ENCODE measurements at regions not wholly inside any gene's neighbourhood (a gene's known extent, or its start where the extent isn't known, plus 50 kb on each side); places are given as distances from the start of the nearest gene placed in this dataset.

DNA sequence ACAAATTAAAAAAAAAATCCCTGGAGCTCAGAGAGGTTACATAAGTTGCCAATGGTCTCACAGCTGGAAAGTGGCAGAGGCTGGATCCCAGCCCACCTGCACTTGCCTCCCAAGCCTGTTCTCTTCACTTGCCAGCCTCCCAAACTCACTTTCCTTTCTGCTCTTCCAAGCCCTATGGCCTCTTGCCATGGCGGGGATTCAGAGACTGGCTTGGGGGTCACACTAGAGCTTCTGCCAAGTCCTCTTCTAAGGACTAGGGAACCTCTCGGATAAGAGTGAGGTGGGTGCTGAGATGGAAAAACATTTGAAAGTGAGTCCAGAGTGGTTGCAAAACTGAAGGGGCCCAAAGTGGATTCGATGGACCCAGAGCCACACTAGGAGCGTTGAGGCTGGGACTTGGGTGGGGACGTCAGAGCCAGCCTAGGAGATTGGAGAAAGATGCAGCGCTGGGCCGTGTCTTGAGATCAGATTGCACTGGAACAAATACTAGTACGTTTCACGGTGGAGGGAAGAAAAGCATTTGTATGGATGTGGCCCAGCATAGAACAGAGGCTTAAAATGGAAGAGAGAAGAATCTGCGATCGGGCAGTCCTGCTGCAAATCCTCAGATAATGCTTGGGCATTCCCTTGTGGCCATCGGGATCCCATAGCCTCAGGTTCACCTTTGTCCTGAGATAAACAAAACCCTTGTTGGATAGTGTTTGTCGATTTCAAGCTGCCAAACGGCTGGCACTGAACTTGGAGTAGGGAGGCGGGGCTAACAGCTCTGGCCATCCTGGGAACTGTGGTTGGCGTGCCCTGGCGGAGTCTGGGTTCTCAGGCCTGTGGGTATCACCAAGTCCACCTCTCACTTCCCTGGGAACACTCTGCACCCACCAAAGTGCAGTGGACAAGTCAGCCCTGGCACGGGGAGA is 84.8 kb downstream of the ING1 start:
- DNase-seq (ENCODE audit: low spot score) = no peak
- Histone ChIP-seq H3K27ac (ENCODE audit: low read depth in 1 of 2, low read length in 2 of 2) (no peak overlapping the region), H3K9me3 (ENCODE audit: control insufficient read depth in 4 of 4, low read length in 3 of 4) (peaks cover 0 to 2% (median under 1%) of the 10 kb centered on the region in 4 donors), H3K27me3 (ENCODE audit: control insufficient read depth in 4 of 4, insufficient read depth in 4 of 4, low read length in 3 of 4) (no peaks in the 10 kb centered on the region), H3K36me3 (ENCODE audit: control insufficient read depth in 4 of 4, insufficient read depth in 3 of 4, low read depth in 1 of 4, low read length in 3 of 4) (no peaks in the 10 kb centered on the region), H3K4me1 (ENCODE audit: control insufficient read depth in 4 of 4, insufficient read depth in 4 of 4, low read length in 3 of 4) (peaks cover 2 to 13% (median 7%) of the 10 kb centered on the region in 4 donors), H3K4me3 (ENCODE audit: low read depth in 1 of 3, low read length in 3 of 3) (no peak overlapping the region), H3K9ac (ENCODE audit: low read depth in 1 of 2, low read length in 2 of 2) (no peak overlapping the region)
- 58% methylated on average over 18 of the region's 18 CpGs for WGBS
- TF ChIP-seq GABPA (IDR thresholded peaks at IDR 0.05 in 1 of 2, conservative IDR thresholded peaks at IDR 0.05 in 1 of 2) = no peak
- TF ChIP-seq RXRA (IDR thresholded peaks at IDR 0.05) = peak; percentile 85 to 91
- no peak for TF ChIP-seq HNF4G (IDR thresholded peaks at IDR 0.05)
- TF ChIP-seq YY1 (IDR thresholded peaks at IDR 0.05) = no peak
- TF ChIP-seq, protein P1, sequence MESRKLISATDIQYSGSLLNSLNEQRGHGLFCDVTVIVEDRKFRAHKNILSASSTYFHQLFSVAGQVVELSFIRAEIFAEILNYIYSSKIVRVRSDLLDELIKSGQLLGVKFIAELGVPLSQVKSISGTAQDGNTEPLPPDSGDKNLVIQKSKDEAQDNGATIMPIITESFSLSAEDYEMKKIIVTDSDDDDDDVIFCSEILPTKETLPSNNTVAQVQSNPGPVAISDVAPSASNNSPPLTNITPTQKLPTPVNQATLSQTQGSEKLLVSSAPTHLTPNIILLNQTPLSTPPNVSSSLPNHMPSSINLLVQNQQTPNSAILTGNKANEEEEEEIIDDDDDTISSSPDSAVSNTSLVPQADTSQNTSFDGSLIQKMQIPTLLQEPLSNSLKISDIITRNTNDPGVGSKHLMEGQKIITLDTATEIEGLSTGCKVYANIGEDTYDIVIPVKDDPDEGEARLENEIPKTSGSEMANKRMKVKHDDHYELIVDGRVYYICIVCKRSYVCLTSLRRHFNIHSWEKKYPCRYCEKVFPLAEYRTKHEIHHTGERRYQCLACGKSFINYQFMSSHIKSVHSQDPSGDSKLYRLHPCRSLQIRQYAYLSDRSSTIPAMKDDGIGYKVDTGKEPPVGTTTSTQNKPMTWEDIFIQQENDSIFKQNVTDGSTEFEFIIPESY (IDR thresholded peaks at IDR 0.05) = no peak
- TF ChIP-seq, protein P2, sequence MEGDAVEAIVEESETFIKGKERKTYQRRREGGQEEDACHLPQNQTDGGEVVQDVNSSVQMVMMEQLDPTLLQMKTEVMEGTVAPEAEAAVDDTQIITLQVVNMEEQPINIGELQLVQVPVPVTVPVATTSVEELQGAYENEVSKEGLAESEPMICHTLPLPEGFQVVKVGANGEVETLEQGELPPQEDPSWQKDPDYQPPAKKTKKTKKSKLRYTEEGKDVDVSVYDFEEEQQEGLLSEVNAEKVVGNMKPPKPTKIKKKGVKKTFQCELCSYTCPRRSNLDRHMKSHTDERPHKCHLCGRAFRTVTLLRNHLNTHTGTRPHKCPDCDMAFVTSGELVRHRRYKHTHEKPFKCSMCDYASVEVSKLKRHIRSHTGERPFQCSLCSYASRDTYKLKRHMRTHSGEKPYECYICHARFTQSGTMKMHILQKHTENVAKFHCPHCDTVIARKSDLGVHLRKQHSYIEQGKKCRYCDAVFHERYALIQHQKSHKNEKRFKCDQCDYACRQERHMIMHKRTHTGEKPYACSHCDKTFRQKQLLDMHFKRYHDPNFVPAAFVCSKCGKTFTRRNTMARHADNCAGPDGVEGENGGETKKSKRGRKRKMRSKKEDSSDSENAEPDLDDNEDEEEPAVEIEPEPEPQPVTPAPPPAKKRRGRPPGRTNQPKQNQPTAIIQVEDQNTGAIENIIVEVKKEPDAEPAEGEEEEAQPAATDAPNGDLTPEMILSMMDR (IDR thresholded peaks at IDR 0.05; ENCODE audit: low read depth, low read length, missing input control) = peak; percentile 4
- TF ChIP-seq, protein P3, sequence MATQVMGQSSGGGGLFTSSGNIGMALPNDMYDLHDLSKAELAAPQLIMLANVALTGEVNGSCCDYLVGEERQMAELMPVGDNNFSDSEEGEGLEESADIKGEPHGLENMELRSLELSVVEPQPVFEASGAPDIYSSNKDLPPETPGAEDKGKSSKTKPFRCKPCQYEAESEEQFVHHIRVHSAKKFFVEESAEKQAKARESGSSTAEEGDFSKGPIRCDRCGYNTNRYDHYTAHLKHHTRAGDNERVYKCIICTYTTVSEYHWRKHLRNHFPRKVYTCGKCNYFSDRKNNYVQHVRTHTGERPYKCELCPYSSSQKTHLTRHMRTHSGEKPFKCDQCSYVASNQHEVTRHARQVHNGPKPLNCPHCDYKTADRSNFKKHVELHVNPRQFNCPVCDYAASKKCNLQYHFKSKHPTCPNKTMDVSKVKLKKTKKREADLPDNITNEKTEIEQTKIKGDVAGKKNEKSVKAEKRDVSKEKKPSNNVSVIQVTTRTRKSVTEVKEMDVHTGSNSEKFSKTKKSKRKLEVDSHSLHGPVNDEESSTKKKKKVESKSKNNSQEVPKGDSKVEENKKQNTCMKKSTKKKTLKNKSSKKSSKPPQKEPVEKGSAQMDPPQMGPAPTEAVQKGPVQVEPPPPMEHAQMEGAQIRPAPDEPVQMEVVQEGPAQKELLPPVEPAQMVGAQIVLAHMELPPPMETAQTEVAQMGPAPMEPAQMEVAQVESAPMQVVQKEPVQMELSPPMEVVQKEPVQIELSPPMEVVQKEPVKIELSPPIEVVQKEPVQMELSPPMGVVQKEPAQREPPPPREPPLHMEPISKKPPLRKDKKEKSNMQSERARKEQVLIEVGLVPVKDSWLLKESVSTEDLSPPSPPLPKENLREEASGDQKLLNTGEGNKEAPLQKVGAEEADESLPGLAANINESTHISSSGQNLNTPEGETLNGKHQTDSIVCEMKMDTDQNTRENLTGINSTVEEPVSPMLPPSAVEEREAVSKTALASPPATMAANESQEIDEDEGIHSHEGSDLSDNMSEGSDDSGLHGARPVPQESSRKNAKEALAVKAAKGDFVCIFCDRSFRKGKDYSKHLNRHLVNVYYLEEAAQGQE (IDR thresholded peaks at IDR 0.05) = no peak
- no peak for TF ChIP-seq EGR1 (IDR thresholded peaks at IDR 0.05; ENCODE audit: low read depth in 2 of 2)
- no peak for TF ChIP-seq FOXA1 (IDR thresholded peaks at IDR 0.05)
- TF ChIP-seq, protein P4, sequence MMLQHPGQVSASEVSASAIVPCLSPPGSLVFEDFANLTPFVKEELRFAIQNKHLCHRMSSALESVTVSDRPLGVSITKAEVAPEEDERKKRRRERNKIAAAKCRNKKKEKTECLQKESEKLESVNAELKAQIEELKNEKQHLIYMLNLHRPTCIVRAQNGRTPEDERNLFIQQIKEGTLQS (IDR thresholded peaks at IDR 0.05) = no peak
- peak; percentile 49 to 67 for TF ChIP-seq RAD21 (IDR thresholded peaks at IDR 0.05)
- peak; percentile 66 for TF ChIP-seq SP1 (IDR thresholded peaks at IDR 0.05)
- peak; percentile 69 to 70 for TF ChIP-seq HNF4A (conservative IDR thresholded peaks at IDR 0.05)
- no peak for TF ChIP-seq FOXA2 (IDR thresholded peaks at IDR 0.05)
- no peak for TF ChIP-seq NR2F2 (IDR thresholded peaks at IDR 0.05)
- no peak for TF ChIP-seq JUND (IDR thresholded peaks at IDR 0.05)
- no peak for TF ChIP-seq TAF1 (conservative IDR thresholded peaks at IDR 0.05)
- TF ChIP-seq, protein P5, sequence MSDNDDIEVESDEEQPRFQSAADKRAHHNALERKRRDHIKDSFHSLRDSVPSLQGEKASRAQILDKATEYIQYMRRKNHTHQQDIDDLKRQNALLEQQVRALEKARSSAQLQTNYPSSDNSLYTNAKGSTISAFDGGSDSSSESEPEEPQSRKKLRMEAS (IDR thresholded peaks at IDR 0.05) = no peak
